ENCODE measurements at regions not wholly inside any gene's neighbourhood (a gene's known extent, or its start where the extent isn't known, plus 50 kb on each side); places are given as distances from the start of the nearest gene placed in this dataset.

DNA sequence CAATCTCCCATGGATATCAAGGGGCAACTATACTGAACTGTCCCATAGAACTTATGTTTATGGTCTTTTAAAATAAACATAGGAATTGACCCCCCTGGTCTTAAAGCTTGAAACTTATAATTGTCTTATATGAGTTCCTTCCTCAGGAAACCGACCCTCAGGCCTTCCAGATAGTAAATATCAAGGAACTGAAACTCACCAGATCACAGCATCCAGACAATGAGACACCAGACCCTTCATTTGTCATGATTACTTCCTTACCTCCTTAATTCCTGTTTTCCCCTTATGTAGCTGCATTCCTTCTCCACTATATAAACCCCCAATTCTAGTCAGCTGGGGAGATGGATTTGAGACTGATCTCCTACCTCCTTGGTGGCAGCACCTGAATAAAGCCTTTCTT lies 94.8 kb upstream of the GRPR start:
- Histone ChIP-seq H3K4me1 (ENCODE audit: control insufficient read depth in 4 of 4, insufficient read depth in 4 of 4, low read length in 3 of 4) (no peaks in the 10 kb centered on the region), H3K4me3 (ENCODE audit: low read depth in 1 of 3, low read length in 3 of 3) (no peak overlapping the region), H3K27ac (ENCODE audit: low read depth in 1 of 2, low read length in 2 of 2) (no peak overlapping the region), H3K9me3 (ENCODE audit: control insufficient read depth in 4 of 4, low read length in 3 of 4) (no peaks in the 10 kb centered on the region), H3K36me3 (ENCODE audit: control insufficient read depth in 4 of 4, insufficient read depth in 3 of 4, low read depth in 1 of 4, low read length in 3 of 4) (no peaks in the 10 kb centered on the region), H3K9ac (ENCODE audit: low read depth in 1 of 2, low read length in 2 of 2) (no peak overlapping the region), H3K27me3 (ENCODE audit: control insufficient read depth in 4 of 4, insufficient read depth in 4 of 4, low read length in 3 of 4) (peaks cover 0 to 2% (median 0%) of the 10 kb centered on the region in 4 donors)
- WGBS, result 32% methylated on average over 1 of the region's 1 CpG
- TF ChIP-seq, protein P1, sequence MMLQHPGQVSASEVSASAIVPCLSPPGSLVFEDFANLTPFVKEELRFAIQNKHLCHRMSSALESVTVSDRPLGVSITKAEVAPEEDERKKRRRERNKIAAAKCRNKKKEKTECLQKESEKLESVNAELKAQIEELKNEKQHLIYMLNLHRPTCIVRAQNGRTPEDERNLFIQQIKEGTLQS (IDR thresholded peaks at IDR 0.05), result no peak
- TF ChIP-seq JUND (IDR thresholded peaks at IDR 0.05) (no peak), GABPA (IDR thresholded peaks at IDR 0.05 in 1 of 2, conservative IDR thresholded peaks at IDR 0.05 in 1 of 2) (no peak), RXRA (IDR thresholded peaks at IDR 0.05) (no peak), EGR1 (IDR thresholded peaks at IDR 0.05; ENCODE audit: low read depth in 2 of 2) (no peak), FOXA1 (IDR thresholded peaks at IDR 0.05) (no peak), HNF4A (conservative IDR thresholded peaks at IDR 0.05) (no peak), FOXA2 (IDR thresholded peaks at IDR 0.05) (no peak), YY1 (IDR thresholded peaks at IDR 0.05) (no peak), RAD21 (IDR thresholded peaks at IDR 0.05) (no peak), TAF1 (conservative IDR thresholded peaks at IDR 0.05) (no peak), NR2F2 (IDR thresholded peaks at IDR 0.05) (no peak)
- TF ChIP-seq, protein P2, sequence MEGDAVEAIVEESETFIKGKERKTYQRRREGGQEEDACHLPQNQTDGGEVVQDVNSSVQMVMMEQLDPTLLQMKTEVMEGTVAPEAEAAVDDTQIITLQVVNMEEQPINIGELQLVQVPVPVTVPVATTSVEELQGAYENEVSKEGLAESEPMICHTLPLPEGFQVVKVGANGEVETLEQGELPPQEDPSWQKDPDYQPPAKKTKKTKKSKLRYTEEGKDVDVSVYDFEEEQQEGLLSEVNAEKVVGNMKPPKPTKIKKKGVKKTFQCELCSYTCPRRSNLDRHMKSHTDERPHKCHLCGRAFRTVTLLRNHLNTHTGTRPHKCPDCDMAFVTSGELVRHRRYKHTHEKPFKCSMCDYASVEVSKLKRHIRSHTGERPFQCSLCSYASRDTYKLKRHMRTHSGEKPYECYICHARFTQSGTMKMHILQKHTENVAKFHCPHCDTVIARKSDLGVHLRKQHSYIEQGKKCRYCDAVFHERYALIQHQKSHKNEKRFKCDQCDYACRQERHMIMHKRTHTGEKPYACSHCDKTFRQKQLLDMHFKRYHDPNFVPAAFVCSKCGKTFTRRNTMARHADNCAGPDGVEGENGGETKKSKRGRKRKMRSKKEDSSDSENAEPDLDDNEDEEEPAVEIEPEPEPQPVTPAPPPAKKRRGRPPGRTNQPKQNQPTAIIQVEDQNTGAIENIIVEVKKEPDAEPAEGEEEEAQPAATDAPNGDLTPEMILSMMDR (IDR thresholded peaks at IDR 0.05; ENCODE audit: low read depth, low read length, missing input control), result no peak
- TF ChIP-seq, protein P3, sequence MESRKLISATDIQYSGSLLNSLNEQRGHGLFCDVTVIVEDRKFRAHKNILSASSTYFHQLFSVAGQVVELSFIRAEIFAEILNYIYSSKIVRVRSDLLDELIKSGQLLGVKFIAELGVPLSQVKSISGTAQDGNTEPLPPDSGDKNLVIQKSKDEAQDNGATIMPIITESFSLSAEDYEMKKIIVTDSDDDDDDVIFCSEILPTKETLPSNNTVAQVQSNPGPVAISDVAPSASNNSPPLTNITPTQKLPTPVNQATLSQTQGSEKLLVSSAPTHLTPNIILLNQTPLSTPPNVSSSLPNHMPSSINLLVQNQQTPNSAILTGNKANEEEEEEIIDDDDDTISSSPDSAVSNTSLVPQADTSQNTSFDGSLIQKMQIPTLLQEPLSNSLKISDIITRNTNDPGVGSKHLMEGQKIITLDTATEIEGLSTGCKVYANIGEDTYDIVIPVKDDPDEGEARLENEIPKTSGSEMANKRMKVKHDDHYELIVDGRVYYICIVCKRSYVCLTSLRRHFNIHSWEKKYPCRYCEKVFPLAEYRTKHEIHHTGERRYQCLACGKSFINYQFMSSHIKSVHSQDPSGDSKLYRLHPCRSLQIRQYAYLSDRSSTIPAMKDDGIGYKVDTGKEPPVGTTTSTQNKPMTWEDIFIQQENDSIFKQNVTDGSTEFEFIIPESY (IDR thresholded peaks at IDR 0.05), result no peak
- TF ChIP-seq, protein P4, sequence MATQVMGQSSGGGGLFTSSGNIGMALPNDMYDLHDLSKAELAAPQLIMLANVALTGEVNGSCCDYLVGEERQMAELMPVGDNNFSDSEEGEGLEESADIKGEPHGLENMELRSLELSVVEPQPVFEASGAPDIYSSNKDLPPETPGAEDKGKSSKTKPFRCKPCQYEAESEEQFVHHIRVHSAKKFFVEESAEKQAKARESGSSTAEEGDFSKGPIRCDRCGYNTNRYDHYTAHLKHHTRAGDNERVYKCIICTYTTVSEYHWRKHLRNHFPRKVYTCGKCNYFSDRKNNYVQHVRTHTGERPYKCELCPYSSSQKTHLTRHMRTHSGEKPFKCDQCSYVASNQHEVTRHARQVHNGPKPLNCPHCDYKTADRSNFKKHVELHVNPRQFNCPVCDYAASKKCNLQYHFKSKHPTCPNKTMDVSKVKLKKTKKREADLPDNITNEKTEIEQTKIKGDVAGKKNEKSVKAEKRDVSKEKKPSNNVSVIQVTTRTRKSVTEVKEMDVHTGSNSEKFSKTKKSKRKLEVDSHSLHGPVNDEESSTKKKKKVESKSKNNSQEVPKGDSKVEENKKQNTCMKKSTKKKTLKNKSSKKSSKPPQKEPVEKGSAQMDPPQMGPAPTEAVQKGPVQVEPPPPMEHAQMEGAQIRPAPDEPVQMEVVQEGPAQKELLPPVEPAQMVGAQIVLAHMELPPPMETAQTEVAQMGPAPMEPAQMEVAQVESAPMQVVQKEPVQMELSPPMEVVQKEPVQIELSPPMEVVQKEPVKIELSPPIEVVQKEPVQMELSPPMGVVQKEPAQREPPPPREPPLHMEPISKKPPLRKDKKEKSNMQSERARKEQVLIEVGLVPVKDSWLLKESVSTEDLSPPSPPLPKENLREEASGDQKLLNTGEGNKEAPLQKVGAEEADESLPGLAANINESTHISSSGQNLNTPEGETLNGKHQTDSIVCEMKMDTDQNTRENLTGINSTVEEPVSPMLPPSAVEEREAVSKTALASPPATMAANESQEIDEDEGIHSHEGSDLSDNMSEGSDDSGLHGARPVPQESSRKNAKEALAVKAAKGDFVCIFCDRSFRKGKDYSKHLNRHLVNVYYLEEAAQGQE (IDR thresholded peaks at IDR 0.05), result no peak
- DNase-seq (ENCODE audit: low spot score), result no peak

Measured in liver (tissue), 8 donors.